HG02943 (cell line): ENCODE measurements at regions not wholly inside any gene's neighbourhood (a gene's known extent, or its start where the extent isn't known, plus 50 kb on each side); places are given as distances from the start of the nearest gene placed in this dataset.
A peak's percentile ranks its signal among the peaks of the same experiment; 100 is the strongest.

Experiments used
- ATAC-seq: cut with Tn5 transposase; IDR thresholded peaks from one replicate; pipeline ENCODE4 v1.9.1; 2021; ENCODE audit warnings: mild to moderate bottlenecking, low read depth, moderate library complexity; ENCODE audit not compliant: unreplicated experiment

DNA sequence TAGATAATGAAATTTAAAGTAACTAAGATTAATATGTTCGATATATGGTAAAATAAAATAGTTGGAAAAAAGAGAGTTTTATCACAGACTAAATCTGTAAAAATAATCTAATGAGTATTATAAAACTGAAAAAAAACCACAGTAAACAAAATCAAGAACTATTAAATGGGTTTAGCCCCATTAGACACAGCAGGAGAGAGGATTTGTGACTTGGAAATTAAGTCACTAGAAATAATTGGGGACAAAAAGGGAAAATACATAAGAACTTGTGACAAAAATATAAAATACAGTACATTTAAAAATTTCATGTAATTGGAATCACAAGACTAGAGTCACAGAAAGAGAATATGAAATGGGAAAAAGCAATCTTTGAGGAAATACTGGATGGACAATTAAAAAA is 1114.6 kb upstream of the KLHL29 start:
- no peak for ATAC-seq

DNA sequence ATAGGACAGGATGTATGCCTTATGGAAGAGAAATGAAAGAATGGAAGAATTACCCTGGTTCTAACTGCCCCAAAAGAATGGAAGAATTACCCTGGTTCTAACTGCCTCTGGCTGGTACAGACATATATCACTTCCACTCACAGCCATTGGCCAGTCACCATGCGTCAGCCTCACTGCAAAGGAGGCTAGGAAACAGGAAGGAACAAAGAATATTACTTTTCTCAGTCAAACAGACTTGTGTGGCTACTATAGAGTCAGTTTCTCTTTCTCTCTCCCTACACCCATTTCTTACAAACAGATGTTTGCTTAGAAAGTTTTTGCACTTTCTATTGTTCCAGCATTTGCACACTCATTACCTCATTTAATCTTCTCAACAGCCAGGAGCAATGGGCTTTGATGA is 1111.1 kb upstream of the KLHL29 start:
- ATAC-seq, result no peak

DNA sequence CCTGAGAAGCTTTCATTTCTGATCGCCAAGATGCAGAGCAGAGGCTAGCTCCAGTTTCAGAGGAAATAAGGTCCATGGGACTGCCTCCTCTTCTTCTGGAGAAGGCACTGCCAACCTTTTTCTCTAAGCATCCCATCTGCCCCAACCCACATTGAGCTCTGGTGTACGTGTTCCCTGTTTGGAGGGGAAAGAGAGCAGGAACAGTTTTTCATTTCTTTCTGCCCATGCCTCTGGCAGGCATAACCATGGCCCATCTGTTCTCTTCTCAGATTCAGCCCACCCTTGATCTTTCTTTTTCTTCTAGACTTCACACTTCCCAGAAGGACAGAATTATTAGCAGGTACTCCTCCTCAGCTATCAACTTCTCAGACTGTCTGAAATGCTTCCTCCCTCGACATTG is 1110.3 kb upstream of the KLHL29 start:
- ATAC-seq, result no peak

DNA sequence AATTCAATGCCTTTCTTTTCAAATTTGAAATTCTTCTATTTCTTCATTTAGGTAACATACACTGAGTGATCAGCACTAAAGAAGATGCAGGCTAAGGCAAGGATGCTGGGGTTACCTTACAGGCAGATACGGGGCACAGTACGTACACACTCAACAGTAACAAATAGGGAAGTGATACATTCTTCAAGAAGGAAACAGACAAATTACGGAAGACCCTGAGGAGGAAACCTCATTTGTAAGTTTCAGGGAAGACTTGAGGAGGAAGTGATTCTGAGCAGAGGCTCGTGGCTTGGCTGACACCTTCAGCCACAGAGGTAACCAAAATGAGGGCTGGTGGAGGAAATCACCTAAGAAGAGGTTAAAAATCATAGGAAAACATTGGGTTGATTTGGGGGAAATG is 1108.3 kb upstream of the KLHL29 start:
- ATAC-seq, result no peak

DNA sequence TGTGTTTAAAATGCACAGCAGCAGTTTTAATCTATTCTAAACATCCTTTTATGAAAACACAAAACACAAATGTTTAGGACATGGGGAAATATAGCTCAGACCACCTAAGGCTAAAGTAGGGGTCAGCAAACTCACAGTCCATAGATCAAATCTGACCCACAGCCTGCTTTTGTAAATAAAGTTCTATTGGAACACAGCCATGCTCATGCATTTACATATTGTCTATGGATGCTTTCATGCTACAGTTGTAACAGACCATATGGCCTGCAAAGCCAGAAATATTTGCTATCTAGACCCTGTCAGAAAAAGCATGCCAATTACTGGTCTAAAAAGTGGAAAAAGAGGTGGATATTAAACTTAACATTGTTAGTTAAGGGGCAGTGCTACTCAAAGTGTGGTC is 1105.4 kb upstream of the KLHL29 start:
- no peak for ATAC-seq

DNA sequence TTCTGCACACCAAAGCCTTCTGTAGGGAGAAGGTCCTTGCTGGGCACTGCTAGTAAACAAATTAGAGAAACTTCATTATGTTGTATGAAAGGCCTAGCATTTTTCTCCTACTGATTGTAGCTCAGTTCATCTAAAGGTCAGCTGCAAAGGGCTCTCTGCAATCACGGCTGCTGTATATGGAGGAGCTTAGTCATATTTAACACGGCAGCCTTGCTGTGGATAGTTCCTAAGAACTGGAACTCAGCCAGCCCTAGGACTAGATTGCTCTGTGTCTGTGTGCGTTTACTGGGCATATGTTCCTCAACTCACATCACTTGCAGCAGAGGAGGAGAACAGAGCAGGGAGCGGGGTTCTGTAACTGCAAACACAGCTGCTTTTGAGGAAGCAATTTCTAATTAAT is 1103.9 kb upstream of the KLHL29 start:
- ATAC-seq, result no peak

DNA sequence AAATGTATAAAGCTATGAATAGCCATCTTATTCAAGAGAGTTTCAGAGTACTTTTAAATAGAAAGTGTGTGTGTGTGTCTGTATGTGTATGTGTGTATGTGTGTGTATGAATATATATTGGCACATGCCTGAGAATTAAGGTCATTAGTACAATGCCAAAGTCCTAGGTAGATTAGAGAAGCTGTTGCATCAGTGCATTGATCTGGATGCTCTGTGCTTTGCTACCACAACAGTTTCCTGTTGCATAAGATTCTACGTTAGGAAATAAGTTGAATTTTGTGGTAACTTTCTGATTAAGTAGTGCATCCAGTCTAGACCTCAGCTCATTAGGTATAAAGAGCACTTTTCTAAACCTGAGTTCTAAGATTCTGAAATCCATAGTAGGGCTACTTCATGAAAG is 1102.8 kb upstream of the KLHL29 start:
- ATAC-seq, result no peak

DNA sequence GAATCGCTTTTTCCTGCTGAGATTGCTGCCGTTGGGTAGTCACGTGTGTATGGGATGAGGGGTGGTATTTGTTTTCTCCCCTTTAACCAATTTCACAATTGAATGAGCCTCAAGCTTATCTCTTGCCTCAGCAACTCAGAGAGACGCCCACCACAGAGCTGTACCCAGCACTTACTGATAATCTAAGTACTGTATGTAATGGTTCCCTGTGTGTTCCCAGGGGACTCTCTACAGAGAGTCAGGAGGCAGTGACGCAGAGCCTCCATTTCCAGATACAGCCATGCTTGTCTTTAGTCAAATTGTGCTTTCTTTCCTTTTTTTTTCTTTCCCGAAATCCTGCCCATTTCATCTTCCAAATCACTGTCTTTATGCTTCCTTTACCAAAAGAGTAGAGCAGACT is 1102.1 kb upstream of the KLHL29 start:
- no peak for ATAC-seq

DNA sequence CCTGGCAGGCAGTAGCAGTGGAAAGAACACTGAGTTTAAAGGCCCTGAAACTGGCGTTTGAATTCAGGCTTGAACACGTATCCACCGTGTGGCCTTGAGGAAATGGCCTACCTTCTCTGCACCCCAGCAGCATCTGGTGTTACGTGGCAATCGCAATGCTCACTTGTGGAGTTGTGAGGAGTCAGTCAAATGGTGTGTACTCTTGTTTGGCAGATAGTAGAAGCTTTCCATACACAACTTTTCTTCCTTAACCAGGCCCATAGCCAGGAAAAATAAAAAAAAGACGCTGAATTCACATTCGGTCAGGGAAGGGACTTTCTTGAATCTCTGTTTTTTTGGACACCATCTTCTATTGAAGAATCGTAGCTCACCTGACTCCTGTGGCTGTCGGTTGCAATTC is 1101.5 kb upstream of the KLHL29 start:
- no peak for ATAC-seq

DNA sequence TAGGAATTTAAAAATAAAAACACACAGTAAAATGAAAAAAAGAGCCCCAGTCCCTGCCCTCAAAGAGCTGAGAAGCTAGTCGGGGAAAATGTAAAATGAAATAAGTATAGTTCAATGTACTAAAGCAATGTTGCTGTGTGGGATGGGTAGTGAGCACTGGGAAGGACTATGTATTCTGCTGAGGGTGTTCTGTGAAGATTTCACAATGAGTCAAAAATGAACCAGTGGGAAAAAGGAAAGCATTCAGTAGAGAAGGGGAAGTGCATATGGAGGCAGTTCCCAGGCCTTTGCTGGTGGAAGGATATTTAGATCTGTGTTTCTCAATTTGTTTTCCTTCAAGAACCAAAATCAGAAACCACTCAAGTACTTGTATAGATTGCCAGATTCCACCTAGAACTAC is 1094.7 kb upstream of the KLHL29 start:
- ATAC-seq, result no peak

DNA sequence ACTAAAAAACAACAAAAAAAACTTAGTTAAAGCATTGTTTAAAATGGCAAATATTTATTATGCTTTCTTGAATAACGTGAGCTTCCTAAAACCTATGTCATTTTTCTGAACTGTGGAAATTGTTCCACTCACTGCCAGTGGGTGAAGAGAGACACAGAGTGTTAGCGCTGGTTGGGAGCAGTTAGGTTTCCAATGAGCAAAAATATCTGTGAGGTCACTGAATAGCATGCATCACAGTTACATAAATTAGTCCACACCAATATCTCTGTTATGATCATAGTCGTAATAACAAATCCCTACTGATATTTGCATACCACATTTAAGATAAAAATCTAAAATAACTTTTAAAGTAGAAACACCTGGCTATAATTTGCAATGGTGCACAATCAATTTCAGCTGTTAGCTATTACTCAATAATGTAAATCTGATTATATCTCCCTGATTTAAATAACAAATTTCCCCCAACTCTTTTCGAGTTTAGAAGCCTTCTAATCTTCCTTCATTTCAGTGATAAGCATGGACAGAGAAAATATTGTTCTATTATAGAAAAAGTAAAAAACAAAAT is 1094.0 kb upstream of the KLHL29 start:
- ATAC-seq, result no peak

DNA sequence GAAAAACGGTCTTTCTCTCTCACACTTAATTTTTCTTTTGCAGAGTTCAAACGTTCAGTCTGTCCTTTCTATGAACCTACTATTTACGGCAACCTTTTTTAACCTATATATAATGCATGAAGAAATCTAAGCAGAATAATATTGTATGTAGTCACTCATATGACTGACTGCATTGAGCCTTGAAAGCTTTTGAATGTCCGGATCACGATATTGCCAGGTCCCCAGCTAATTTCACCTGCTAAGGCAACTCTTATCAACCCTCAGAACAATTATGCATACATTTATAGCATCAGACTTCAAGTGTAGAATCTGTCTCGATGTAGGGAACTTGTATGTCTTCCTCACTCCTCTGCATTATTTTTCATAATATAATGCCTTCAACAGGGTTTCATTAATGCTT is 1083.8 kb upstream of the KLHL29 start:
- no peak for ATAC-seq

DNA sequence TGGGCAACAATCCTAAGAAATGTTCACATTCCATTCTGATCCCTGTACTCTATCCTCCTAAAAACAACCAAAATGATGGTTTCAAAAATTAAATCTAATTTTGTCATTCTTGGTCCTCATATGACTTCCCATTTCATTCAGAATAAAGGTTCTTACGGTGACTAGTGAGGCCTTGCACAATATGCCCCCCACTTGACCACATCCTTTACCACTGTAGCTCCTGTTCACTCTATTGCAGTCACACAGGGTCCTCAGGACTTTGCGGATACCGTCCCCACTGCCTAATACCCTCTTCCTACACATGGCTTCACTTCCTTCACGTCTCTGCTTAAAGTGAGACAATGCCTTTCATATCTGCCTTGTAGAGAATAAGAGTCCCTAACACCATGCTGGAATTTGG is 1058.7 kb upstream of the KLHL29 start:
- no peak for ATAC-seq

DNA sequence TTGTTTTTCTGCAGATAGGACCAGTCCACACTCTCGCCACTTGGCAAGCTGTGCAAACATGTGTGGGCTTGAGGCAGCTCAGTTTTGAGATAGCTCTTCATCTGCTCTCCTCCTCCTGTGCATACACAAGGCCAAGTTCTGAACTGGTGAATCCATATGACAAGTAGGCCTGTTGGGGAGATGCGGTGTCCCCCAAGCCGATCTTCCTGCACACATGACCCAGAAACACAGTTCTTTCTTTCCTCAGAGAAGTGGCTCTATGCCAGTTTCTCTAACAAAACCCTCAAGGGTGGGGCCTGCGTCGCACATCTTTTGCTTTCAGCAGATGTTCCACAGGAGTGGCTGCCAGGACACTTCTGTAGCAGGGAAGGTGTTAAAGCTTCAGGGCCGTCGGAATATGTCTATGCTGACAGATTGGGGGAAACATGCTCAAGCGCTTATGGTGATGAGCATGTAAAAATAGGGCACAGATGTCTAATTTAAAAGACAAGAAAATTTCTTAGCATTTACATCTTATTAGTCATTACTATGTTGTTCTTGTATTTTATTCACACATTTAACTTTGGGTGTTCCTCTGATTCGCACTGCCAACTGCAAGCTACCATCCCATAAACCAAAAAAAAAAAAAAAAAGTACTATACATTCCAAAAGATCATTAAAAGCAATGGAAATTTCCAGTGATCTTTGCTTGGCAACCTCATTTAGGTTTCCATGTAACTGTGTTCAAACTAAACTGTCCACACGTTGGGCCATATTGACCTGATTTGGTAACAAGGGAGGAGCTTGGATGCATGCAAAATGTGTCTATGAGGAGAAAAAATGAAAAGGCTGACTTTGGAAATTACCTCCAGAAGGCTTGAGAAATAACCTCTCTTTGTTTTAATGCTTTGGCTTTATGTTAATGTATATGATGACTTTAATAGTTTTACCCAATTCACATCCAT is 1055.5 kb upstream of the KLHL29 start:
- ATAC-seq, result no peak

DNA sequence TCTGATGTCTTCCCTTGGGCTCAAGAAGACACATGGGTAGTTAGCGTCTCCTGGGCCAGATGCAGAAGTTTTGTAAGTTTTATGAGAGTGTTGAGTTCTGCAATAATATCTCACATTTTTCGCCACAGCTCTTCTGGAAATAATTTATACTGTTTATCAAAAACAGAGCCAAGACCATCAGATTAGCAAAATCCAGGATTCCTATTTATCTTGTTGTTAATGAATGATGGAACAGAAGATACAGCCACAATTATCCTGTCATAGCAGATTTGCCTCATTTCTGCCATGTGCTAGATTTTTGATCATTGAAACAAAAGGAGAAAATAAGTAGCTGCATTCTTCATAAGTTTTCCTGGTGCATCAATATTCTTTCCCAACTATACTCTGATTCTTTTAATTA is 1048.6 kb upstream of the KLHL29 start:
- no peak for ATAC-seq

DNA sequence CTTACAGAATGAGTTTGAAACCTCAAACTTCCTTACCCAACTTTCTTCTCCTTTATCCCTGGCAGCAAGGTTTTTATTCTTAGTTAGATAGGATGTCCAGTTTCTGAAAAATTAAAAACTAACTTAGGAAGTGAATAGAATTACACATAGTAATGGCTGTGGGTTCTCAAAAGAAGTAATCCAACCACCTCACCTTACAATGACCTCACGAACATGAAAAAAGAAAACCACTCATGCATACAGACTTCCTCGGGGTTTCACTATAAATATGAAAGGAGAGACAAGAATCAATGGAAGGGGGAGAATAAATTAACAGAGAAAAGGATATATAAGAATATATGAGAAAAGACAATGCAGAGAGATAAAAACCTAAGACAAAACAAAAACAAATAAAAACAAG is 1044.3 kb upstream of the KLHL29 start:
- no peak for ATAC-seq

DNA sequence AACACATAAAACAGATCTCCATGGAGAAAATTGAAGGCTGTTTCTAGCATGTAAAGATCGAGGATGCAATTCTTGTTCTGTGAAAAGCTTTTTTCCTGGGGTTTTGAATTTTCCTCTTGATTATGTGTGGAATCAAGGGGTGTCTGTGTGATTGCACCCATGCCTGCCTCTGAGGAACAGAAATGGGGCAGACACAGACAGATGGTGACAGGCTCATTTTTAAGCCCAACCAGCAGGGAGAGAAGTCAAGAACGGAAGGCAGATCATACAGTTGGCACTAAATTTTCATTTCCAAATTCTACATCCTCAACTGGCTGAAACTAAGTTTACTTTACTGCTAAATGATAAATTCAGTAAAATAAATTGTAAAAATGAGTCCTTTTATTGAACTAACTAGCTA is 1037.7 kb upstream of the KLHL29 start:
- ATAC-seq, result no peak

DNA sequence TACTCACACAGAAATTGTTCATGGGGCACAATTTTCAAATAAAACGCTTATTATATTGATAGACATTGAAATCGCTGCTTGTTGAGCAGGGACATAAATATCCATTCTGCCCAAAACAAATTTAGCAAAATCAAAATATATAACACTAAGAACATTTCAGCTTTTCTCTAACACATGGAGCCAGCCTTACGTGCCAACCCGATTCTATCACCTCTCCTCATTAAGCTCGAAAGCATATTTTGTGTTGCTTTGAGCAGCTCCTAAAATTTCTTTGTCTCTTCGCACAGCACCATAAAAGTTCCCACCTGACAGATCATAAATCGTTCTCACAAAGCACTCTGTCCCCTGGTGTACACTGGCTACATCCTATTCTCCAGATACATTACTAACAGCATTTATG is 1034.4 kb upstream of the KLHL29 start:
- ATAC-seq, result no peak

DNA sequence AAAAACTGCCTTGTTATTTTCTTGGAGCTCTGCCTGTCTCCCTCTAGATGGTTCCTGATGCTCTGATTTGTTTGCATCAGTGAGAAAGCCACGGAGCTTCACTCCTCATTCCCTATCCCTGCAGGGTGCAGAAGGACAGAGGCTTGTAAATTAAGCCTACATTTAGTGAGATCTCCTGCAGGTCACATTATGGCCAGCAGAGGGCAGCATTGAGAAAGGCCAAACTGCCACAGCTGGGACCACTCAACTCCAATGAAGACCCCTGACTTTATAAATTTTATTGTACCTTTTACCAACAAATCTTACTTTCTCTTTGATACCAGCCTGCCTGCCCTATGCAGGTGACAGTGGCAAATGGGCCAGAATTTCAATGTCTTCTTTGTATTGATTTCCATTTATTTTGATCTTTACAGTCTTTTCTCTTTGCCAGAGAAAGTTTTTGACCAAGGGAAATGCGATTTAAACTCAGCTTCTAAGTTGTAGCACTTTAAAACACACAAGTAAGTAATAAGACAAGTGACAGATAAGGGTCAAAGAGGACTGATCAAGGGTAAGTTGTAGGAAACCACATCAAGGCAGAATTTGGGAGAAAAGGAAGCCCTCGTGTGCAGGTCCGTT is 1029.1 kb upstream of the KLHL29 start:
- ATAC-seq, result peak; percentile 57

DNA sequence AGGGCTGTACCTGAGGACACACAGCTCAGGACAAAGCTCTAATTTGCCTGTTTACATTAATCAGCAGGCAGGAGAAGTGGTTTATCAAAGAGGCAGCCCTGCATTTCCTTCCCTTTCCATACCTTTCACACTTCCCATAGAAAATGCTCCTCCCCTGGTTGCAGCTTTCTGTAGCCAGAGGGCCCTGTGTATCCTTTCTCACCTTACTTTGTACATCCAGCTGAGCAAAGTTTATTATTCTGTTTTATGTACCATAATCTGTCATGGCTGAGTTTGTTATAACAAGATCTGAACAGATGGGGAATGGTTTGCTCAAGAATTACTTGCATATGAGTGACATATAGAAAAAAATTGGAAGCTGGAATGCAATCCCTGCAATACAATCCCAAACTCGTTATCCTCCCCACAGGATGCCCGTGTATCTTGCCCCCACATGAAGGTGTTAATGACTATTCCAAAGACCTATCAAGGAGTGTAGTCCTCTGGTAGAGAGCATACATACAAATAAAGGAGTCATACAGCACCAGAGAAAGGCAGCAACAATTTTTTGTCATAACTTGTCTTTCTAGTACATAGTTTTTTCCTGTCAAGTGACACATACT is 1025.8 kb upstream of the KLHL29 start:
- no peak for ATAC-seq

DNA sequence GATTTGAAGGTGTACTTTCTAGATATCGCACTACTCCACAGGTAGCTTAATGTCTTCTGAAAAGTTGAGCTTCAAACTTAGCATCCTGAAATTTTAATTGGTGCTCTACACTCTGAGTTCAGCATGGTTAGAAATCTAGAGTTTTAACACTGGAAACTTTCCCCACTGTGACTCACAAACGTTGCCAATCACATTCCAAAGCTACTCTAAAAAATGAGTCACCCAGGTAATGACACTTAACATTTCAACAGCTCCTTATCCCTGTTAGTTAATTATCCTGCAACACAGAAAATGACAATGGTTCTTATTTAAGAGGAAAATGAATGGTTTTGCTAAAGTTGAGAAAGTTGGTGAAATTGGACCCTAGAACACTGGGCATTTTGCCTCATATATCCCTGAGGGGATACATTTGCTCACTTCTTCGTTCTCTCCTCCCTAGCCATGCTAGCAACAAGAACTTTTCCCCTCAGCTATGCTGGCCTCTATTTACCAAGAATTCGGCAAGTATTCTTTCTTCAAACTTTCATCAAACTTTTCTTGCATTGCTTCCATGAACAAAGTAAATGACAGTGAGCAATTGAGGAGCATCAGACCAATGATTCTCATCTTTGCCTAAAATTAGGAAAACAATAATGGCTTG is 1024.1 kb upstream of the KLHL29 start:
- ATAC-seq, result no peak
